KBM-7 (cell line): ENCODE measurements at regions not wholly inside any gene's neighbourhood (a gene's known extent, or its start where the extent isn't known, plus 50 kb on each side); places are given as distances from the start of the nearest gene placed in this dataset.
"Not testable (repeated sequence)": the region's sequence is repeated elsewhere in the genome, so short reads cannot be mapped to it uniquely, and the experiment has no call there.

Experiments used
- DNase-seq: peaks from one replicate; pipeline ENCODE4 v3.0.0-alpha.2; 2015
- in situ Hi-C: fragments of 300-500 bp; cut with MboI; formaldehyde crosslinking; loops from 2 replicates; pipeline ENCODE4 v1.14.3; 2020; ENCODE audit warnings: low sequenced_read_pairs, low pct_unique_long_range_greater_than_20kb, mixed read lengths

DNA sequence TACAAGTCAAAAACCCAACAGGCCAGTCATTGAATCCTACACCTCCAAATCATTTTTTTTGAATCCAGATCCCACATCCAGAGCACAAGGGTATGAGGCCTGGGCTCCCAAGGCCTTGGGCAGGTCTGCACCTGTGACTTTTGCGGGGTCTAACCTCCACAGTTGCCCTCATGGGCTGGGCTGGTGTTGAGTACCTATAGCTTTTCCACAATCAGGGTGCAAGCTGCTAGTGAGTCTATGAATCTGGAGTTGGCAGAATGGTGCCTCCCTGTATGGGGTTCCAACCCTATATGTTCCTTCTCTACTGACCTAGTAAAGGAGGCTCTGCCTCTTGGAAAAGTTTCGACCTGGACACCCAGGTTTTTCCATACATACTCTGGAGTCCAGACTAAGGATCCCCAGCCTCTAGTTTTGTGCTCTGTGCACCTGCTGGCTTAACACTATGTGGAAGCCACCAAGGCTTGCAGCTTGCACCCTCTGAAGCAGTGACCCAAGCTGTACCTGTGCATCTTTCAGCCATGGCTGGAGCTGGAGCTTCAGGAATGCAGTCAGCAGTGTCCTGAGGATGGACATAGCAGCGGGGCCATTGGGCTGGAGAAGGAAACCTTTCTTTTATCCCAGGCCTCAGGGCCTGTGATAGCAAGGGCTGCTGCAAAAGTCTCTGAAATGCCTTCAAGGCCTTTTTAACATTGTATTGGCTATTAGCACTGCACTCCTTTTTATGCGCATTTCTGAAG, 233.6 kb downstream of the CWH43 start:
- in situ Hi-C loops, DNase-seq: not testable (repeated sequence)

DNA sequence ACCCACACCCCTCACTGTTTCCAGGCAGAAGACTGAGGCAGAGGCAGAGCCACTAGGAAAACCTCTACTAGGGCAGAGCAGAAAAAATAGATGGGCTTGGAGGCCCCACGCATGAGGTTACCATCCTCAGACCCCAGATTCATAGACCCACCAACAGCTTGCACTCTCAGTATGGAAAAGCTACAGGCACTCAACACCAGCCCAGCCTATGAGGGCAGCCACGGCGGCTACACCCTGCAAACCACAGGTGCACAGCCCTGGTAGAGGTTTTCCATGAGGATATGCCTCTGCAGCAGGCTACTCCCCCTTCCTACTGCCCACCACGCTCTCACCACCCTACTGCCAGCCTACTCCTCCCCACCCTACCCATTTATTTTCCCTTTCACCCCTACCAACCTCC, 235.1 kb downstream of the CWH43 start:
- in situ Hi-C loops, result no loop called here
- no peak for DNase-seq

DNA sequence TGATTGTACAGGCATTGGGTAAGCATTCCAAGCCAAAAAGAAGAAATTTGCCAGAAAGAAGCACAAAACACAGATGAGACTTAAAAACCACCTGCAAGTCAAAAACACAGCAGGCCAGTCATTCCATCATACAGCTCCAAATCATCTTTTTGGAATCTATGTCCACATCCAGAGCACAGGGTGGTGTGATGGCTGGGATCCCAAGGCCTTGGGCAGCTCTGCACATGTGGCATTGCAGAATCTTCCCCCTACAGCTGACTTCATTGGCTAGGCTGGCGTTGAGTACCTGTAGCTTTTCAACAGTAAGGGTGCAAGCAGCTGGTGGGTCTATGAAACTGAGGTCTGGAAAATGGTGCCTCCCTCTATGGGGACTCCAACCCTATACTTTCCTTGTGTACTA, 236.7 kb downstream of the CWH43 start:
- in situ Hi-C loops, DNase-seq: not testable (repeated sequence)

DNA sequence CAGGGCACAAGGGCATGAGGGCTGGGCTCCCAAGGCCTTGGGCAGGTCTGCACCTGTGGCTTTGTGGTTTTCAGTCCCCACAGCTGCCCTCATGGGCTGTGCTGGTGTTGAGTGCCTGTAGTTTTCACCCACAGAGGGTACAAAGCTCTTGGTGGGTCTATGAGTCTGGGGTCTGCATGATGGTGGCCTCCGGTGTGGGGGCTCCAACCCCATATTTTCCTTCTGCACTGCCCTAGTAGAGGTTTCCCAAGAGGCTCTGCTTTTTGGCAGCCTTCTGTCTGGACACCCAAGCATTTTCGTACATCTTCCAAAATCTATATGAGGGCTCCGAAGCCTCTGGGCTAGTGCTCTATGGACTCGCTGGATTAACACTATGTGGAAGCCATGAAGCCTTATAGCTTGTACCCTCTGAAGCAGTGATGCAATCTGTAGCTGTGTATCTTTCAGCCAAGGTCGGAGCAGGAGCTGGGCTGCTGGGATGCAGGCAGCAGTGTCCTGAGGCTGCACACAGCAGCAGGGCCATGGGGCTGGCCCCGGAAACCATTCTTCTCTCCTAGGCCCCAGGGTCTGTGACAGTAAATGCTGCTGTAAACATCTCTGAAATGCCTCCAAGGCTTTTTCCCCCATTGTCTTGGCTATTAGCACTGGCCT, 240.3 kb downstream of the CWH43 start:
- in situ Hi-C loops, DNase-seq: not testable (repeated sequence)

GRCh38 chr4:49227941-49228340, 241.9 kb downstream of the CWH43 start:
- in situ Hi-C loops, result not testable (repeated sequence)

DNA sequence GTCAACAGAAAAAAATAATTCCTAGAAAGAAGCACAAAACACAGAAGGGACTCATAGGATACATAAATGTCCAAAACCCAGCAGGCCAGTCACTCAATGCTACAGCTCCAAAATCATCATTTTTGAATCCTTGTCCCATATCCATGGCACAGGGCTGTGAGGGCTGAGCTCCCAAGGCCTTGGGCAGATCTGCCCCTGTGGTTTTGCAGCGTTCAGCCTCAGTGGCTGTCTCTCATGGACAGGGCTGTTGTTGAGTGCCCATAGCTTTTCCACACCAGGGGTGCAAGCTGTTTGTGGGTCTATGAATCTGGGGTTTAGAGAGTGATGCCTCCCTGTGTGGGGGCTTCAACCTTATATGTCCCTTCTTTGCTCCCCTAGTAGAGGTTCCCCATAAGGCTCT, 243.2 kb downstream of the CWH43 start:
- in situ Hi-C loops, DNase-seq: not testable (repeated sequence)

More at GRCh38 chr4:49227941-49228340, 241.9 kb downstream of the CWH43 start:
- DNase-seq, result not testable (repeated sequence)

GRCh38 chr4:49229713-49230112, 243.6 kb downstream of the CWH43 start:
- in situ Hi-C loops, result not testable (repeated sequence)

GRCh38 chr4:49233346-49233745, 247.3 kb downstream of the CWH43 start:
- DNase-seq, in situ Hi-C loops: not testable (repeated sequence)

More at GRCh38 chr4:49229713-49230112, 243.6 kb downstream of the CWH43 start:
- DNase-seq, result not testable (repeated sequence)

- in situ Hi-C loops, DNase-seq: not testable (repeated sequence)
Measured at GRCh38 chr4:49233749-49234148, 247.7 kb downstream of the CWH43 start.

- DNase-seq, in situ Hi-C loops: not testable (repeated sequence)
Measured at GRCh38 chr4:49234382-49234781, 248.3 kb downstream of the CWH43 start.

DNA sequence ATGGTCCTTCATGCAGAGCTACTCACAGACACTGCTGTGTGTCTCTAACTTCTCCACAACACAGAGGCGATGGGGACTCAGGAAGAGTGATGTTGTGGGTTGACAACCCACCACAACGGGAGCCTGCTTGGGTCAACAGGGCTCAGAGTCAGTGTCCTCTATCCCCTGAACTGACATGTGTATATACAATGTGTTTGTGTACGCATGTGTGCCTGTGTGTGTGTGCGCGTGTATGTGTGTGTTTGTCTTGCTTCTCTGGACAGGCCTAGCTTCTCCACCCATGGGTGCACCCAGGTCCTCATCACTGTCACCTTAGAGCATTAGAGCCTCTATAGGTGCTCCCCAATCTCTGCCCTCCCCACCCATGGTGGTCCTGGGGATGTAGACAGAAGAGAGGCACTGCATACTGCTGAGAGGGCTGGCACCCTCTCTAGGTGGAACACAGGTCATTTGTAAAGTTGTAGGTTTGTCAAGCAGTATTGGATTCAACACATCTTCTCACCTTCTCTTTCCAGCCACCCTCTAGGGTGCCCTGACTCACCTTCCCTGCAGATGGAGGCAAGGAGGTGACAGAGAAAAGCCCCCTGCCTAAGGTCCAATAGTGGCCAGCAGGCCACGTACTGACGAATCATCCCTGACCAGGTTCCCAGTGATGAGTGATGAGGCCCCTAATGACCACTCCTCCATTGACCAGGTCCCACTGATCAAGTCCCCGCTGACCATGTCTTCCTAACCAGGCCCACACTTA, 249.5 kb downstream of the CWH43 start:
- in situ Hi-C loops, DNase-seq: not testable (repeated sequence)

DNA sequence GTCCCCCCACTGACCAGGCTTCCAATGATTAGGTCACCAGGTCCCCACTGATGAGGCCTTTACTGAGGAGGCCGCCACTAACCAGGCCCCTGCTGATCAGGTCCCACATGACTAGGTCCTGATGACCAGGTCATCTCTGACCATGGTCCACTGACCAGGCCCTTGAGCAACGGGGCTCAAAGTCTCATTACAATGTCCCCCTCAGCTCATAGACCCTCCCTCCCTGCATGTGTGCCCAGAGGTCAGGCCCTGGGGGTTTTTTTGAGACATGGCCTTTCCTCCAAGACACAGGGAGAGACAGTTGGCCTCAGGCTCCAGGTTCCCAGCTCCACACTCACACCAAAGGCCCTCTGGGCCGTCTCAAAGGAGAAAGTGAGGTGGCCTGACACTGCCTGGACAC, 250.4 kb downstream of the CWH43 start:
- in situ Hi-C loops, DNase-seq: not testable (repeated sequence)

DNA sequence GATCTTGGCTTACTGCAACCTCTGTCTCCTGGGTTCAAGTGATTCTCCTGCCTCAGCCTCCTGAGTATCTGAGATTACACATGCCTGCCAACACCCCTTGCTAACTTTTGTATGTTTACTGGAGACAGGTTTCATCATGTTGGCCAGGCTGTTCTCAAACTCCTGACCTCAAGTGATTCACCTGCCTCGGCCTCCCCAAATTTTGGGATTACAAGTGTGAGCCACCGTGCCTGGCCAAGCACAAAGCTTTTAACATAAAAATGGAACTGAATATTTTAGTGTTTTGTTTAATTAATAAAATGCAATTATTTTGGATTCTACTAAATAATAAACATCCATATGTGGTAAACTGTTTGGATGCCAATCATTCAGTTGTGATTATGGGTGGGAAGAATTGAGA, 255.2 kb downstream of the CWH43 start:
- DNase-seq, in situ Hi-C loops: not testable (repeated sequence)

DNA sequence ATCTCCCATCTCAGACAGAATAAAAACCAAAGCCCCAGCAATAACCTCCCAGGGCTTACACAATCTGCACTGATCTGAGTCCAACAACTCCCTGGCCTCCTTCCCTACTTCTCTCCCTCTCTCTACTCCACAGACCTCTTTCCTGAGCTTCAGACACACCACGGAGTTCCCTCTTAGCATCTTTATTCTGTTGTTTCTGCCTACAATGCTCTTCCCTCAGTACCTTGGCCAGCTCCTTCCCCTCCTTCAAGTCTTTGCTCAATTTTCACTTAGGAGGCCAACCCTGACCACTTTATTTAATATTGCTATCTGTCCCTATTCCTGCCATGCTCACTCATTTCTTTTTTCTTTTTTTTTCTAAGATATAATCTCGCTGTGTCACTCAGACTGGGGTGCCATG, 276.7 kb downstream of the CWH43 start:
- in situ Hi-C loops, result not testable (repeated sequence)

GRCh38 chr4:49270435-49270834, 284.4 kb downstream of the CWH43 start:
- in situ Hi-C loops, DNase-seq: not testable (repeated sequence)

More for the DNA sequence above, 276.7 kb downstream of the CWH43 start:
- not testable (repeated sequence) for DNase-seq

DNA sequence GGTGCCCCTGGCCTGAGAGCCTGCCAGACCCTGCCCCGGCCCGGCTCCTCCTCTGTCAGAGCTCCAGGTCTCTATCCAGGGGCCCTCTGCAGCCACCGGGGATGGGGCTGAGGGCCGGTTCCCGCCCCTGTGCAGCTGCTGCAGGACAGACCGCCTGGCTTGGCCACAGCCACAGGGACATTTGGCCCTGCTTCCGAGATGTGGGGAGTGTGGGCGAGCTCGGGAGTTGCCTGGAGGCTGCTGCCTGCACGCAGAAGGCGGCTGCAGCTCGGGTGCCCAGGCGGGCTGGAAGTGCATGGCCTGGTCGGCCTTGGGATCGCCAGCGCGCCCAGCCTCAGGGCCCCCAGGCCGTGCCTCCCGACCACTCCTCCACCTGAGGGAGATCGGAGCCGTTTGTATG, 284.8 kb downstream of the CWH43 start:
- DNase-seq, in situ Hi-C loops: not testable (repeated sequence)

GRCh38 chr4:49285905-49286304, 299.8 kb downstream of the CWH43 start:
- DNase-seq, in situ Hi-C loops: not testable (repeated sequence)

- in situ Hi-C loops, DNase-seq: not testable (repeated sequence)
Measured at GRCh38 chr4:49286926-49287745, 301.1 kb downstream of the CWH43 start.

- peak; percentile 9 for DNase-seq
- in situ Hi-C loops, result not testable (repeated sequence)
Measured at GRCh38 chr4:49287893-49288292, 301.8 kb downstream of the CWH43 start.
